WTC11 (cell line): ENCODE measurements at regions not wholly inside any gene's neighbourhood (a gene's known extent, or its start where the extent isn't known, plus 50 kb on each side); places are given as distances from the start of the nearest gene placed in this dataset.

Experiments
- ATAC-seq: fragments of 200-7000 bp; cut with Tn5 transposase; 2 replicates; pipeline ENCODE4 v1.10.0; 2021; ENCODE audit warnings: mild to moderate bottlenecking, moderate library complexity
- CTCF ChIA-PET: fragments of 300-600 bp; sonication (Branson Sonifier 250); formaldehyde crosslinking; loops from one replicate; lab custom pipeline; 2021; ENCODE audit warnings: antibody characterized with exemption; lab: Charles Lee
- POLR2A ChIA-PET: fragments of 350-600 bp; sonication (Branson Sonifier 250); formaldehyde crosslinking; loops from one replicate; lab custom pipeline; 2021; ENCODE audit warnings: antibody characterized with exemption; lab: Charles Lee
- DNase-seq: peaks from one replicate; pipeline ENCODE4 v3.0.0; 2021; ENCODE audit warnings: low spot score
- H3K27ac Mint-ChIP-seq: 2 replicates; pipeline ENCODE4 v1.8.0; 2021; ENCODE audit warnings: mixed read lengths
- H3K27me3 Mint-ChIP-seq: 2 replicates; pipeline ENCODE4 v1.8.0; 2021; ENCODE audit warnings: low read depth, mild to moderate bottlenecking, moderate library complexity, mixed read lengths
- H3K36me3 Mint-ChIP-seq: 2 replicates; pipeline ENCODE4 v1.8.0; 2021; ENCODE audit warnings: mixed read lengths
- H3K4me1 Mint-ChIP-seq: 2 replicates; pipeline ENCODE4 v1.8.0; 2022; ENCODE audit warnings: mixed read lengths
- H3K4me3 Mint-ChIP-seq: 2 replicates; pipeline ENCODE4 v1.8.0; 2021; ENCODE audit warnings: mild to moderate bottlenecking, moderate library complexity, mixed read lengths
- H3K9me3 Mint-ChIP-seq: 2 replicates; pipeline ENCODE4 v1.8.0; 2021; ENCODE audit warnings: mixed read lengths
- ATF3 ChIP-seq: sonication (generic); formaldehyde crosslinking; conservative IDR thresholded peaks from 2 replicates; pipeline ENCODE4 v1.8.1; 2022; ENCODE audit warnings: mild to moderate bottlenecking, missing genetic modification reagents
- CBFB ChIP-seq: sonication (generic); formaldehyde crosslinking; IDR thresholded peaks from 2 replicates; pipeline ENCODE4 v1.8.1; 2022; ENCODE audit warnings: mild to moderate bottlenecking, low read depth, missing genetic modification reagents
- CDX4 ChIP-seq: fragments of 250-450 bp; sonication (Bioruptor Pico); IDR thresholded peaks from 2 replicates; pipeline ENCODE4 v1.9.0; 2021; ENCODE audit warnings: moderate library complexity, mild to moderate bottlenecking, inconsistent platforms, borderline replicate concordance
- CREB1 ChIP-seq: sonication (generic); formaldehyde crosslinking; IDR thresholded peaks from 2 replicates; pipeline ENCODE4 v1.8.0; 2023; ENCODE audit warnings: mild to moderate bottlenecking, missing genetic modification reagents
- CTCF ChIP-seq: fragments of 200-600 bp; IDR thresholded peaks from 2 replicates; pipeline ENCODE4 v1.8.0; 2022; ENCODE audit warnings: antibody characterized with exemption
- E2F4 ChIP-seq: sonication (generic); formaldehyde crosslinking; IDR thresholded peaks from 2 replicates; pipeline ENCODE4 v1.8.1; 2022; ENCODE audit warnings: low read depth, mild to moderate bottlenecking, moderate library complexity, missing genetic modification reagents, borderline replicate concordance
- E2F5 ChIP-seq: sonication (generic); formaldehyde crosslinking; IDR thresholded peaks from 2 replicates; pipeline ENCODE4 v1.8.1; 2022; ENCODE audit warnings: mild to moderate bottlenecking, moderate library complexity, missing genetic modification reagents
- FOXP1 ChIP-seq: sonication (generic); formaldehyde crosslinking; IDR thresholded peaks from 2 replicates; pipeline ENCODE4 v1.8.0; 2022; ENCODE audit warnings: missing genetic modification reagents, mild to moderate bottlenecking, moderate library complexity, borderline replicate concordance
- GTF2I ChIP-seq: fragments of 250-450 bp; sonication (Bioruptor Pico); conservative IDR thresholded peaks from 2 replicates; pipeline ENCODE4 v1.4.0; 2021; ENCODE audit warnings: mild to moderate bottlenecking
- KAT7 ChIP-seq: sonication (generic); formaldehyde crosslinking; IDR thresholded peaks from 2 replicates; pipeline ENCODE4 v1.8.1; 2023; ENCODE audit warnings: missing genetic modification reagents, mild to moderate bottlenecking, borderline replicate concordance
- MLX ChIP-seq: sonication (generic); formaldehyde crosslinking; IDR thresholded peaks from 2 replicates; pipeline ENCODE4 v1.8.1; 2023; ENCODE audit warnings: mild to moderate bottlenecking, missing genetic modification reagents, moderate library complexity
- NR2C2 ChIP-seq: sonication (generic); formaldehyde crosslinking; IDR thresholded peaks from 2 replicates; pipeline ENCODE4 v1.8.0; 2022; ENCODE audit warnings: mild to moderate bottlenecking, missing genetic modification reagents
- OVOL2 ChIP-seq: fragments of 250-450 bp; sonication (Bioruptor Pico); IDR thresholded peaks from 2 replicates; pipeline ENCODE4 v1.9.0; 2021; ENCODE audit warnings: mild to moderate bottlenecking, borderline replicate concordance
- TP53 ChIP-seq: sonication (generic); formaldehyde crosslinking; IDR thresholded peaks from 2 replicates; pipeline ENCODE4 v1.8.1; 2023; ENCODE audit warnings: mild to moderate bottlenecking, missing genetic modification reagents
- USF1 ChIP-seq: sonication (generic); formaldehyde crosslinking; IDR thresholded peaks from 2 replicates; pipeline ENCODE4 v1.8.0; 2022; ENCODE audit warnings: mild to moderate bottlenecking, missing genetic modification reagents
- USF2 ChIP-seq: sonication (generic); formaldehyde crosslinking; IDR thresholded peaks from 2 replicates; pipeline ENCODE4 v1.8.1; 2023; ENCODE audit warnings: mild to moderate bottlenecking, missing genetic modification reagents, moderate library complexity
- ZNF423 ChIP-seq: fragments of 250-450 bp; sonication (Bioruptor Pico); IDR thresholded peaks from 2 replicates; pipeline ENCODE4 v2.1.2; 2022; ENCODE audit warnings: mild to moderate bottlenecking, moderate library complexity
- ZSCAN18 ChIP-seq: fragments of 250-450 bp; sonication (Bioruptor Pico); IDR thresholded peaks from 2 replicates; pipeline ENCODE4 v2.1.2; 2022; ENCODE audit warnings: mild to moderate bottlenecking, moderate library complexity

- DNase-seq, result no peak
- TF ChIP-seq USF2 (CRISPR knock-in tag), result no peak
- TF ChIP-seq USF1, result no peak
- no peak for TF ChIP-seq ZSCAN18
- TF ChIP-seq ATF3 (CRISPR knock-in tag), result no peak
- no peak for TF ChIP-seq TP53 (CRISPR knock-in tag)
- no peak for TF ChIP-seq FOXP1 (CRISPR knock-in tag)
- no peak for TF ChIP-seq NR2C2 (CRISPR knock-in tag)
- no peak for TF ChIP-seq OVOL2 (CRISPR knock-in tag)
- no peak for TF ChIP-seq CREB1
- no peak for TF ChIP-seq E2F5 (CRISPR knock-in tag)
- no peak for TF ChIP-seq CTCF
- no peak for TF ChIP-seq E2F4 (CRISPR knock-in tag)
- no peak for TF ChIP-seq CBFB (CRISPR knock-in tag)
- no peak for TF ChIP-seq GTF2I (CRISPR knock-in tag)
- no peak for TF ChIP-seq ZNF423
- no peak for TF ChIP-seq CDX4 (CRISPR knock-in tag)
- TF ChIP-seq MLX (CRISPR knock-in tag), result no peak
- no peak for TF ChIP-seq KAT7 (CRISPR knock-in tag)
- H3K4me1 Mint-ChIP-seq, result no peaks in the 10 kb centered on the region
- no peak; the same call in 1 of the 2 replicates for ATAC-seq
- no peak overlapping the region for H3K4me3 Mint-ChIP-seq
- CTCF ChIA-PET, result no interaction called here
- H3K36me3 Mint-ChIP-seq, result no peaks in the 10 kb centered on the region
- H3K27me3 Mint-ChIP-seq, result peaks cover 18% of the 10 kb centered on the region
- no peaks in the 10 kb centered on the region for H3K9me3 Mint-ChIP-seq
- no peak overlapping the region for H3K27ac Mint-ChIP-seq
- POLR2A ChIA-PET, result no interaction called here
These were observed 583.4 kb upstream of the CDH2 start for GRCh38 chr18:28760299-28760698.
